Omental fat pad (tissue), 3 donors: ENCODE measurements at regions not wholly inside any gene's neighbourhood (a gene's known extent, or its start where the extent isn't known, plus 50 kb on each side); places are given as distances from the start of the nearest gene placed in this dataset.

Experiments used
- ATAC-seq: fragments of 150-250 bp; one replicate; pipeline ENCODE4 v1.9.1; 2016; ENCODE audit warnings: mild to moderate bottlenecking, moderate library complexity; ENCODE audit not compliant: low FRiP score
- DNase-seq: peaks from one replicate; pipeline ENCODE4 v3.0.0-alpha.2; 2019; ENCODE audit warnings: low spot score
- TF ChIP-seq, protein P1 (sequence below), 3 donors: fragments of 450-650 bp; IDR thresholded peaks; one replicate each; pipeline ENCODE4 v1.5.1; 2016 to 2017; ENCODE audit warnings: antibody characterized with exemption in 3 of 3, mild to moderate bottlenecking in 3 of 3, moderate library complexity in 2 of 3

DNA sequence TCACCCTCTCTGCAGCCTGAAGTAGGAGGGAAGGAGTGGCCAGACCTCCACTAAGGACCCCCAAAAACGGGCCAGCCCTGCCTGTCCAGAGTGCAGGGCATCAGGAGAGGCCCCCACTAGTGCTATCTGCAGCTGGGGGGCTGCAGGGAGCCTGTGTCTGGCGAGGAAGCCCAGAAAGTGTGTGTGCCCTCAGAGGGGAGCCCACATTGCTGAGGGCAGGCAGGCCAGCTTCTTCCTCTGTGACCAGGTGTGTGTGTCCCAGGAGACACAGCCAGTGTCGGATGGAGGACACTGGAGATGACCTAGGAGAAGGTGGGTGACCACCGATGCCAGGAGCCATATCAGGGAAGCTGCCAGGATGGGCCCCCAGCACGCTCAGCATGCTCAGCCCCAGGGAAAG is 218.7 kb downstream of the IRX2 start:
- no peak for ATAC-seq
- TF ChIP-seq, protein P1, sequence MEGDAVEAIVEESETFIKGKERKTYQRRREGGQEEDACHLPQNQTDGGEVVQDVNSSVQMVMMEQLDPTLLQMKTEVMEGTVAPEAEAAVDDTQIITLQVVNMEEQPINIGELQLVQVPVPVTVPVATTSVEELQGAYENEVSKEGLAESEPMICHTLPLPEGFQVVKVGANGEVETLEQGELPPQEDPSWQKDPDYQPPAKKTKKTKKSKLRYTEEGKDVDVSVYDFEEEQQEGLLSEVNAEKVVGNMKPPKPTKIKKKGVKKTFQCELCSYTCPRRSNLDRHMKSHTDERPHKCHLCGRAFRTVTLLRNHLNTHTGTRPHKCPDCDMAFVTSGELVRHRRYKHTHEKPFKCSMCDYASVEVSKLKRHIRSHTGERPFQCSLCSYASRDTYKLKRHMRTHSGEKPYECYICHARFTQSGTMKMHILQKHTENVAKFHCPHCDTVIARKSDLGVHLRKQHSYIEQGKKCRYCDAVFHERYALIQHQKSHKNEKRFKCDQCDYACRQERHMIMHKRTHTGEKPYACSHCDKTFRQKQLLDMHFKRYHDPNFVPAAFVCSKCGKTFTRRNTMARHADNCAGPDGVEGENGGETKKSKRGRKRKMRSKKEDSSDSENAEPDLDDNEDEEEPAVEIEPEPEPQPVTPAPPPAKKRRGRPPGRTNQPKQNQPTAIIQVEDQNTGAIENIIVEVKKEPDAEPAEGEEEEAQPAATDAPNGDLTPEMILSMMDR (IDR thresholded peaks at IDR 0.05): no peak
- DNase-seq: no peak

- no peak for DNase-seq
- ATAC-seq: no peak
- TF ChIP-seq, protein P1 (IDR thresholded peaks at IDR 0.05): no peak
These were observed 220.2 kb downstream of the IRX2 start for GRCh38 chr5:2531318-2531717.

DNA sequence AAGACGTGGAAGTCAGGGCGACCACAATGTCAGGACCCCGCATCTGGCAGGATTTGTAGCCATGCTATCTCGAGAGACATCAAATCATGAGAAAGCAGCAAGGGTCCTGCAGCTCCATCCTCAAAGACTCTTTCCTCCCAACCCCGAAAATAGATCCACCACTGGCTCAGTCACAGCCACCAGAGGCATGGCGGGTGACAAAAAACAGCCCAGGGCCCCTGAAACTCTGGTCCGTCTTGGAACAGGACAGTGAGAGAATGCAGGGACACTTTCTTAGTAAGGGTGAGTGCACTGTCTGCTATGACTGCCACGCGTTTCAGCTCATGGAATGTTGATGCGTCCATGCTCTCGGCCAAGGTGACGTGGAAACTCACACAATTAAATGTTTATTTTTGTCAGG is 220.9 kb downstream of the IRX2 start:
- no peak for DNase-seq
- TF ChIP-seq, protein P1 (IDR thresholded peaks at IDR 0.05): no peak
- ATAC-seq: no peak

DNA sequence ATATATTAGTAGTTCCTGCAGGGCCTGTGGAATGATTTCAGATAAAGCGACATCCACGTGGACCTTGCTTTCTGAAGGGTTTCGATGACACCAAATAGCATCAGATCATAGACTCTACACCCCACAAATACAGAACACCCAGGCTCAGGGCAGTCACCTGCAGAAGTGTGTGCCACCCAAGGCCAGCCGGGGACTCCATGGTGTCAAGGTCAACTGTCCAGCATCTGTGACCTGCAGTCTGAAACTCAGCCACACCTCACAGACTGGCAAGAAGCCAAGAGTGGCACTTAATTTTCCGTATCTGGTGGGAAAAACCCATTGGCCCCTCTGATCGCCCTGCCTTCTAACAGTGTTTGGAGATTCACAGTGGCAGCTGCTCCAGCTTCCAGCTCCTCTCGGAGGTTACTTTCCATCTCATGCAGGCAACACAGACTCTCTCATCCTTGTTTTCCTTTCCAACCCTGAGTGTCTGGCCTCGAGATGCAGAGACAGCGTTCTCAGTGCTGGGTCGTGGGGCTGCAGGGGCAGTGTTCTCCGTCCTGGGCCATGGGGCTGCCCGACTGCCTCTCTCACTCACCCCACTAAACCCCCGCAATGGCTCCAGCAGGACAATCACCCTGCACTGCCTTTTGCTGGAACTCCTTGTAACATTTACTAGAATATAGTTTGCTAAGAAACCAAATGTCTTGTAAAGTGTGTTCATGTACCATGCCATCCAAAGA is 221.9 kb downstream of the IRX2 start:
- DNase-seq: no peak
- TF ChIP-seq, protein P1 (IDR thresholded peaks at IDR 0.05): no peak
- no peak for ATAC-seq

GRCh38 chr5:2525351-2525750 is 226.1 kb downstream of the IRX2 start:
- TF ChIP-seq, protein P1 (IDR thresholded peaks at IDR 0.05): no peak
- DNase-seq (no peak), ATAC-seq (no peak)

DNA sequence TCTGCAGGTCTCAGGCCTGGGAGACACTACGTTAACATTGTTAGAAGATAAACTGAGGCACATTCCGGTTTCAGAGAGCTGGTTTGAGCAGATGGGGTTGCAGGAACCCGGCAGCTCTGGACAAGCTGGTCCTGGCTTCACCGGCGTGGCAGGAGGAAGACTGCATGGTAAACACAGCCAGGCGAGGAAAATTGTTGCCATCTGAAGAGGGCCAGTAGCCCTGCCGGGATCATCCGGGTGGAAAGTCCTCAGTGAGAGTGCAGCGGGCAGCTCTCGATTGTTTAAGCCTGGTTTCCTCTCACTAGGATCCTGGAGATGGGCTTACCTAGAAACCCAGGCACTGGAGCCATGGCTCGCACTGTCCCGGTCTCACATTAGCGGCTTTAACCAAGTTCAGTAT is 226.9 kb downstream of the IRX2 start:
- DNase-seq (no peak), ATAC-seq (no peak)
- TF ChIP-seq, protein P1 (IDR thresholded peaks at IDR 0.05): no peak

- DNase-seq (no peak), ATAC-seq (no peak)
- TF ChIP-seq, protein P1 (IDR thresholded peaks at IDR 0.05): no peak
These were observed 228.3 kb downstream of the IRX2 start for GRCh38 chr5:2523180-2523579.
